HG02852 (cell line): ENCODE measurements at regions not wholly inside any gene's neighbourhood (a gene's known extent, or its start where the extent isn't known, plus 50 kb on each side); places are given as distances from the start of the nearest gene placed in this dataset.

Experiments used
- ATAC-seq: cut with Tn5 transposase; IDR thresholded peaks from one replicate; pipeline ENCODE4 v1.9.1; 2021; ENCODE audit warnings: mild to moderate bottlenecking, moderate library complexity; ENCODE audit not compliant: unreplicated experiment

DNA sequence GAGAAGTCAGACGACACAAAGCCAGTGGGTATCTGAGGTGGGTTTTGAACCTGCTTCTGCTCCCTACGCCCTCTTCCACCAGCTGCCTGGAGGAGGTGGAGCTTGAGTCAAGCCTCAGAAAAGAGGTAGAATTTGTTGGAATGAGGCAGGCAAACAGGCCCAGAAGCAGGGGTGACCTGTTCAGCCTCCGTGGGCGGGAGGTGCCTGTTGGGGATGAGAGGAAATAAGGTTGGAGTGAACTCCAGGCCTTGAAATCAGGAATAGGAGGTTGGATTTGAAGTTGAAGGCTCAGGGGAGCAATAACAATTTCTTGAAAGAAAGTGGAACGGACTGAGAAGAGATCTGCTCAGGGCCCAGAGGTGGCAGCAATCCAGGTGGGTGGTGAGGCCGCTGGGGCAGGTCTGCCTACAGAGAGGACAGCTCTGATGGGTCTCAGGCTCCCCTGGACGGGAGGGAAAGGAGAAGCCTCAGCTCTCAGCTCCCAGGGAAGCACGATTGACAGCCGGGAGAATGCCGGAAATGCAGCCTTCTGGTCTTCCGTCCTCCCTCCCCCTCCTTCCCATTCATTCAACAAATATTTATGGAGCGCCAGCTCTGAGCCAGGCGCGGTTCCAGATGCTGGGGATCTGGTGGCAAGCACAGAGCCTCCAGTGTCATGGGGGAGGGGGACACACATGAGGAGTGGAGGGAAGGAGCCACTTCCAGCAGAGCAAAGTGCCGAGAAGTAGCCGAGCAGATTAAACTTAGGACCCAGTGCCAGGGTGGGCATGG is 61.9 kb upstream of the CIBAR2 start:
- no peak for ATAC-seq

DNA sequence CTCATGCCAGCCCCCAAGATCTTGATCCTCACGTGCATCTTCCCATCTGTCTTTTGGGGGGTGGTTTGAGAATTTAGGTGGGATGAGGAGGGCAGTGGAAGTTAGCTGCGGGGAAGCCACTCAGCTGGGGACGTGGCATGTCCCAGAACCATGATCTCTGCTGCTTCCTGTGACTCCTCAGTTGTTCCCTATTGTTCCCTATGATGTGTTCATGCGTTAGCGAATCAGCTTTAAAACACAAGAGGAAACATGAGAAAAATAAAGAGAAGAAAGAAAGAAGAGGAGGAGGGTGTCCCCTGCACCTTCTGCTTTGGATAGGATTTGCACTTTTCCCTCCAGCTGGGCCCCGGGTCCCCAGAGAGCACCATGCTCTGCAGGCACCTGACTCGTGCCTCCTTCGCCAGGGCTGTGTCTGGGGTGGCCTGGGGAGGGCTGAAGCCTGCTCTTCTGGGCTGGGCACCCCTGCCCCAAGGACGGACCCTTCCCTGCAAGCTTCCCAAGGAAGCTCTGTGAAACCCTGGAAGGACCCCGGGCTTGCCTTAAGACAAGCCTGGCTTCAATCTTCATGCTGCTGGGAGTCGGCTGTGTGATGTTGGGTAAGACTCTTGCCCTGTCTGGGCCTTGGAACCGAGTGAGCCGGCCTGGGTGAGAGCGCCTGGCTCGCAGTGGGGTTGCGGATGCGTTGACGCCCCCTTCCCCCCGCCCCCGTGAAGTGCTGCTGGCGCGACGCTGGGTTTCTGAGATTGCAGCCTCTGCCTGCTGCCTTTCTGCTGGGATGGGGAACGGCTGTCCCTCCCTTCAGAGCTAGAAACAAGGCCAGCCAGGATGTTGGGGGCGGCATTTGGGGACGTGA is 62.8 kb upstream of the CIBAR2 start:
- ATAC-seq: no peak

DNA sequence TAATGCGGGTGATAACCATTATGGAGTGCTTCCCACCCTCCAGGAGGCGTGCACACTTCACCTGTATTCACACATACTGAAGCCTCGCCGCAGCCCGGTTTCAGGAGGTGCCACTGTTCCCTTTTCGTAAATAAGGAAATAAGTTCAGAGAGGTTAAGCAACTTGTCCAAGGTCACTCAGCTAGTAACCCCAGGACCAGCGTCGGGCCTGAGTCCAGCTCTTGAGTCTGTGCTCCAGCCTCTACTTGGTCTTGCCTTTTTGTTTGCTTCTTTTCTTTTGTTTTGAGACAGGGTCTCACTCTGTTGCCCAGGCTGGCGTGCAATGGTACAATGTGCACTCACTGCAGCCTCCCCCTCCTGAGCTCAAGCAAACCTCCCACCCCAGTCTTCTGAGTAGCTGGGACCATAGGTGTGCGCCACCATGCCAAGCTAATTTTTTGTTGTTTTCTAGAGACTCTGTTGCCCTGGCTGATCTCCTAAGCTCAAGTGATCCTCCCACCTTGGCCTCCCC is 63.5 kb upstream of the CIBAR2 start:
- no peak for ATAC-seq

DNA sequence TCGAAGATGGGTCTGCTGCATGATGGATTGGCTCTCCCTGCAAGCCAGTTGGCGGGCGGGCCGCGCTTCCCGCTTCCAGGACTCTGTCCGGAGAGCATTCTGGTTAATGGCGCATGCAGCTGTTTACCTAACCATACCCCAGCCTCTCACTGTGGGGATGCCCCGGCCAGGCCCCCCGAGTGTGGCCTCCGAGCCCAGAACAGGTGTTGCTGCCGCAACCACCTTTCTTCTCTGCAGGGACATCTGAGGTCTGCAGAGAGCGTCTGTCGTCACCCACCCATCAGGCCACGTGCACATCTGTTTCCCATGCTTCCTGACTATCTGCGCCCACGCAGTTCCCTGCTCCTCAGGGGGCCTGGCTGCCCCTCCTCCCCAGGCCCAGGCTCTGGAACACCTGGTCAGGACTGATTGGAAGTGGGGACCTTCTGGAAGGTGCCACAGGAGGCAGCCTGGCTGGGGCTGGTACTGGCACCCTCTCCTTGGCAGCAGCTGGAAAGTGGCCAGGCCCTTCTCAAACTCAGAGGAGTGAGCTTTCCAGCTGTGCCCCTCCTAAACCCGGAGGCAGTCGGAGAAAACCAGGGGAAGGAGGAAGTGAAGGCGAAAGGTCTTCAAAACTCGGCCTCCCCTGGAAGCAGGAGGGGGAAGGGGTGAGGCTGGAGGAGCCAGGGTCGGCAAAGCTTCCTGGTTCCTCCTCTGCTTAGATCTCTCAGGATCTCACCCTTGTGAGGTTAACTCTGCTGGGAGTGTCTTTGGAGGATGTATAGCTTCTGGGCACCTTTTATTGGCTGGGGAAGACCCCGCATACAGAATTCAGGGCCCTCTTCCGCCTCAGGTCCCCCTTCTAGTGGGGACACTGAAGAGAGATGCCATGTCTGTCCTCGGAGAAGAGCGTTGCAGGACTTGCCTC is 64.5 kb upstream of the CIBAR2 start:
- ATAC-seq: no peak

DNA sequence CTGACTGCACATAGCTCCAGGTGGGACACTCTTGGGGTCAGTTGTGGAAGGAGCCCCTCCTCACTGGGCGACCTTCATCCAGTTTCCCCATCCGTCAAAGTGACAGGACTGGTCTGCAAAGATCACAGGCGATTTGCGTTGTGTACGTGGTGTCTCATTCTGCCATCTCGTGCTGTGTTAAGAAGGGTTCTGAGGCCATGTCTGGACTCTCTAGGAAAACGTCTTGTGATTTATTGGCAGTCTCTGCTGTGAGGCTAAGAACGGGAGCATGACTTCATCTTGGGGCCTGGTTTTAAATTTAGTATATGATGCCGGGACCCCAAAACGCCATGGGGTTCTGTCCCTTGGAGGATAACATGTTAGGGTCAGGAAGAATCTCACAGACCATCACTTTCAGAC is 65.2 kb upstream of the CIBAR2 start:
- ATAC-seq: no peak

DNA sequence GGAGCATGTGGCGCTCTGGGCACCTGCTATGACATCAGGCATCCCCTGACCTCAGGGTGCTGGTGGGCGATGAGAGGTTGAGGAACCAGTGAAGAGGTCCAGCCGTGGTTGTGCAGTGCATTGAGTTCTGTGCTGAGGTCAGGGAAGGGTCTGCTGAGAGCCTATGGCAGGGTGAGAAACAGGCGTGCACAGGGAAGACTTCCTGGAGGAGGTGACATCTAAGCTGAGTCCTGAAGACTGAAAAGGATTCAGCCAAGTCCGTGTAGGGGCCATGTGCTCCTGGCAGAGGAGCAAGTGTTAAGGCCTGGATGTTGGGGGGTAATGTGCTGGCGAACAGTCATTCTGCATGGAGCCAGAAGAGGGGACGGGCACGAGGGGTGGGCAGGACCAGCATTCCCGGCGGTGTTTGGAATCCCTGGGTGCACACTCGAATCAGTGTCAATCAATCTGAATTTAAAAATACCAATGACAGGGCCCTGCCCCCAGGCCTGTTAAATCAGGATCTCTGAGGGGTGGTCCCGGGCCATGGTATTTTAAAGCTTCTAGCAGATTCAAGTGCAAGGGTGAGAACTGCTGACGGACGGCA is 65.8 kb upstream of the CIBAR2 start:
- ATAC-seq: no peak

DNA sequence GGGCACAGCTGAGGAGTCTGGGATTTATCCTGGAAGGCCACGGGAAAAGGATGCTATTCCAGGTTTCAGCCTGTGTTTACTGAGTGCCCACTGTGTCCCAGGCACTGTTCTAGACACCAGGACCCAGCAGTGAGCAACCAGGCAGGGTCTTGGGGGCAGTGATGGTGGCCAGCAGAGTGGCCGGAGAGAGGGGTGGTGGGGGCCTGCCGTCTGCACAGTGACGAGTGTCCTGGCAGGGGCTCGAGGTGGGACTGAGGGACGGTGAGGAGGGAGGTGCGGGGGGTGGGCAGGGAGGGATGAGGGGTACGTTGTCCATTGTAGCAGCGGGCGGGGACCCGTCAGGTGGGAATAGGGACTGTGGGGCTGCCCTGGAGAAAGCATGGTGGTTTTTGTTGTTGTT is 66.3 kb upstream of the CIBAR2 start:
- ATAC-seq: no peak

DNA sequence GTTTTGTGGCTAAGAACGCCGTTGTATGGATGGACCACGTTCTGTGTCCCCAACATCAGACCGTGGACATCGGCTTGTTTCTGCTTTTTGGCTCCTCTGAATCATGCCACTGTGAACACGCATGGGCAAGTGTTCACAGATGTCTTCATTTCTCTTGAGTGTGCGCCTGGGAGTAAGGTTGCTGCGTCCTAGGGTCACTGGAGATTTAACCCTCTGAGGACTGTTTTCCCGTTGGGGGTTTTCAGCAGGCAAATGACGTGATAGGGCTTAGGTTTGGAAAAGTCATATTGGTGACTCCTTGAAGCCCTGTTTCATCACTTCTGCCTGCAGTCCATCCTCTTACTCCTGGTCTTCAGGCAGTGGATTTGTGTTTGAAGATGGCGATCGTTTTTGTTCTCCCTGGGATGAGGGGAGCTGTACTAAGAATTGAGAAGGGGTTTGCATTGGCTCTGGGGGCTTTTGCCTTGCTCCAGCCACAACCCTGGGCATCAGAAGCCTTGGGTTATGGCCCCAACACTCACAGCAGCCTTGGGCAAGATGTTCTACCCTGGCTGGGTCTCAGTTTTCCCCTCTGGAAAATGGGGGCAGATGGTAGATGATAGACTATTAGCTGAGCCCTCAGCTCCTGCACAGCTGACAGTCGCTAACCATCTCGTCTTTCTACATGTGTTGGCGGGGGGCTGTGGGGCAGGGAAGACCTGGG is 67.2 kb upstream of the CIBAR2 start:
- ATAC-seq: no peak

DNA sequence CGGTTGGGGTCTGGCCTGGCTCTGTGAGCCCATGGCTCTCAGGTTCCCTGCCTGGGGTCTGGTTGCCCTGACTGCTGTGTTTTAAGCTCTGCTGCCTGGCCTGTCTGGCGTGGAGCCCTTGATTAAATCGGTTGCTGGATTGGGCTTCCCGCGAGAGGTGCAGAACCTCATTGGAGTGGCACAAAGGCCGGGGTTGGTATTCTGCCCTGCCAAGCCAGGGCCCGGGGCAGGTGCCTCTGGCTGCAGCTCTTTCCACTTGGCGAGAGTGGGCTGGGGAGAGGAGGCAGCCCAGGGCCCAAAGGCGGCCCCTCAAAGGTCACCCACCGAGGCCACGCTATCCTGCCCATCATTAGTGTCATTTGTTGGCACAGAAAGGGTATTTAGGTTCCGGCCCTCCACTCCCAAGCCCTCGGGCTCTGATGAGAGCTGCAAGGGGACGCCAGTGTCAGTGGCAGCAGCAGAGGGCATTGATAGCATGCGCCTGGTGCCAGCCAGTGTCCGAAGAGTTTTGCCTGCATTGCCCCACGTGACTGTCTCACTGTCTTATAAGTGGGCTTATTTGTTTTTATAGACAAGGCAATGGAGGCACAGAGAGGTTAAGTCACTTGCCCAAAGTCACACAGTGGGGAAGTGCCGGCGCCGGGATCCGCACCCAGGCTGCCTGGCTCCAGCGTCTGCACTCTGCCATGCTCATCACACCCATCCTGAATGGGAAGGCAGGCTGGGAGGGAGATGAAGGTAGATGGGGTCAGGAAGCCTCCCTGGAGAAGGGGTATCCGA is 68.0 kb upstream of the CIBAR2 start:
- ATAC-seq: no peak

DNA sequence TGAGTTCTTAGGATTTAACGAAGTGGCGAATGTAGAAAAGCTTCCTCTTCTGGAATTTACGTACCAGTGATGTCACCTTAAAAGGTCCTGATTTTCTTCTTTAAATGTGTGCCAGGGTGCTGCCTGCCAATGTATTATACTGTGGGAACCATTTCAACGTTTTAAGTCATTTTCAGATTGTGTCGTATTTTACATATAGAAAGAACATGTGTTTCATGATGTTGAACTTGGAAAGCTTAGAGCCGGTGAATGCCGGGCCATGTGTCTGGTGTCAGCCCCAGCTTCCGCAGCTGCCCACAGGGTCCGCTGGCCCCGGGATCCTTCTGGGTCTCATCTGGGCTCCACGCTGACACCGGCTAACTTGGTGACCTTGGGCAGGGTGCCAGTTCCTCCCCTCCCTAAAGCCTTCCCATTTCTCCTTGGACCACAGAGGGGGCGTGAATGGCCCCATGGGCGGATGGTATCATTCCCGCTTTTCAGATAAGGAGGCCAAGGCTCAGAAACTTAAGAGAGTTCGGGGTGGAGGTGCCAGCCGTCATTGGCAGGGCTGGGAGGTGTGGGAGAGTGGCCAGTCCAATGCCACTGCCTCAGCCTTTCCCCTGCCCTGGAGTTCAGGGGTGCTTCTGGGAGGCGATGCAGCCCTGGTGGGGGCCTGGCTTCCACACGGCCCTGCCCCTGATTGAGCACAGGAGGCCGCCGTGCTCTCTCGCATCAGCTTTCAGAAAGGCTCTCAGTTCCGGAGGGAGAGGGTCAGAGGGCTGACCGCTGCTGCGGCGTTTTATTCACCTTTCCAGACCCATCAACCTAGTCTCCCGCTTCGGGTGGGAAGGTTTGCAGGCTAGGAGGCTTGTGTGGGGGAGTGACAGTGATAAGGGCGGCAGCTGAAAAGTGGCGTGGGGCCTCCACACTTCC is 68.8 kb upstream of the CIBAR2 start:
- ATAC-seq: no peak

DNA sequence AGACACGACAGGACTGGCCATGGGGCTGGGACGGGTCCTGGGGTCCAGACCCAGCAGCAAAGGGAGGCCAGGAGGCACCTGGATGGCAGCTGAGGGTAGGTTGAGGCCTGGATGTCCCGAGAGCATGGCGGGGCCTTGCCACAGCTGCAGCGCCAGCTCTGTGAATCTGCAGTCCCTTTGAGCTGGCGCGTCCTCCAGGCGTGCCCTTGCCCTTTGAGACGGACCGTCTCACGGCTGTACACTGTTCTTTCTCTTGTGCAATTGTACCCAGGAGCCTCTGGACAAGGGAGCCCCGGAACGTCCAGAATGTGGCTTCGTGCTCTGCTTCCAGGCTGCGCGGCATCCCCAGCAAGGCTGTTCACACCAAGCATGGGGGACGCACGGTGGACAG is 69.5 kb upstream of the CIBAR2 start:
- ATAC-seq: no peak

DNA sequence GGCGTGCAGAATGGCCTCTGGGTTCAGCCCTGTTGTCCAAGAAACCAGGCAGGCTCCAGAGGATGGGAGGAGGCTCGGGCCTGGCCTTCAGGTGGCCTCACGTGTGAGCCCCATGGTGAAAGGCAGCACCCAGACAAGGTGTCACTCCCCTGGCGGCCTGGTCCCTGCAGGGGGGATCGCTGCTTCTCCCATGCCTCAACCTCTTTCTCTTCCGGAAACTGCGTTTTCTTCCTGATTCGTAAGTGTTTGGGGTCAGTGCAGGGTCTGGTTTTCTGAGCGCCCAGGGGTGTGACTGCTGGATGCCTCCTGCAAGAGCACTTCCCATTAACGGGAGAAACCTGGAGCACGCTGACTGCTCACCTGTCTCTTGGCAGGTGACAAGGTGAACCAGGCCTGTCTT is 70.0 kb upstream of the CIBAR2 start:
- ATAC-seq: no peak

DNA sequence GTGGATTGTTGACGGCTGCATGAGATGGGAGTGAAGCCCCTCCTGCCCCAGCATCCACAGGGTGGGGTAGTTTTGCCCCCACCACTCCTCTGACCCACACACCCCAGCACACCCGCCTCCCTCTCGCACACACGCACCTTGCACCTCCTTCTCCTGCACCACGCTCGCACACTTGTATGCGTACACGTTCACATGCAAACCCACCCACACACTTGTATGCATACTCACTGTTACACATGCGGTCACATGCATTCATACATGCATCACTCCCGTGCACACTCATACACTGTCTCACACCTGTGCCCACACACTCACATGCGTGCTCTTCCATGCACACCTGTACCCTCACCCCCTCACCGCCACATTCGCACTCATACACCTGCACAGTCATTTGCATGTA is 70.5 kb upstream of the CIBAR2 start:
- no peak for ATAC-seq

DNA sequence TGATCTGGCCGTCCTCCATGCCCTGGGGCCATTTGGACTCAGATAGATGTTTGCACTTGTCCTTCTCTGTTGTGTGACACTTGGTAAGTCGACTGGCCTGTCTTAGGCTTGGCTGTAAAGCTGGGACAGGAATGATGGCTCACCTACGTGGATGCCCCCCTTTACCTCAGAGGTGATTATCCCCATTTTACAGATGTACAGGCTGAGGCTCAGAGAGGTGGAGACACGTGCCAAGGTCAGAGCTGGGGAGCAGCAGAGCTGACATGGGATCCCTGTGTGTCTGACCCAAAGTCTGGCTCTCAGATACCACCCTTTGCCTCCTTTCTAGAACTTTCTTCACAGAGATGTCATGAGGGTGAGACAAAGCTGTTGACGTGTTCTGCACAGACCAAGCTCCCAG is 71.3 kb upstream of the CIBAR2 start:
- no peak for ATAC-seq

DNA sequence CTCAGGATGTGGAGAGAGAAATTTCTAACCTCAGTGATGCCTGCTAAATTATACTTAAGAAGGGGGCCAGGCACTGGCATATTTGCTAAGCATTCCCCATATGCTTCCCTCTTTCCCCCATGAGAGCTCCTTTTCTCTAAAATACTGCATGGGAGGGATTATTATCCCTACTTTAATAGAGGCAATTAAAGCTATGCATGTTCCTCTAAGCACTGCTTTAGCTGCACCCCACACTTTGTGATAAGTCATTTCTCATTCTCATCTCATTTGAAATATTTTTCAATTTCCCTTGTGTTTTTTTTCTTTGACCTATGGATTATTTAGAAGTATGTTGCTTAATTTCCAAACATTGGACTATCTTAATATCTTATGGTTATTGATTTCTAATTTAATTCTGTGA is 72.1 kb upstream of the CIBAR2 start:
- no peak for ATAC-seq

DNA sequence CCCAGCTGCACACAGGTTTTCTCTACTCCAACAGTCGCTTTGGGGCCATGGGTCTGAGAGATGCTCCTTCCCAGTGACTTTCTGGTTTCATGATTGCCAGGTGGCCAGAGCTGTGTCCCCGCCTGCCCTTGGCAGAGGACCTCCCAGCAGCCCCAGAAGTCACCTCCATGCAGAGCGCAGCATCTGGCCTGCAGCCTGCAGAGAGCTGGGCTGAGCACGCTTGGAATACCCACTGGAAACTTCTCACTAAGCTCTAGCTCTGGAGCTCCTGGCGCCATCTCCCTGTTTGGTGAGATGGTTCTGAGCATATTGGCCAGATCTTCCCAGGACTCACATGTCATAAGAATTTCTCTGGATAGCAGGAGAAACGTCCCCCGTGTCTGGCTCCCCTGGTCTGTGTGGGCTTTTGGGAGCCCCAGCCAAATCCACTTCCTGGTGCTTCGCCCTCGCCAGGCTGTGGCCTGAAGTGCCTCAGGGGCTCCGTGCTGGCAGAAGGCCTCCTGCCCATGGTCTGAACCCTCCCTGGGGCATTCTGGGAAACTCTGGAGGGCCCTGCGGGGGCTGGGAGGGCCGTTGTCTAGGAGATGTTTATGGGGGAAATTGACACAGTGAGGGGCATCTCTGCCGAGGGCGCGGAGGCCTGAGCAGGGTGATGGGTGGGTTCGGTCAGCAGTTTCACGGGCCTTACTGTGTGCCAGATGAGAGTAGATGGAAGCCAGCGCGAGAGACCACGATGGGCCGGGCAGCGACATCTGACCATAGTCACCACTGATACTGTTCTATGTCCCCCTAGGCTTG is 73.2 kb upstream of the CIBAR2 start:
- ATAC-seq: no peak

DNA sequence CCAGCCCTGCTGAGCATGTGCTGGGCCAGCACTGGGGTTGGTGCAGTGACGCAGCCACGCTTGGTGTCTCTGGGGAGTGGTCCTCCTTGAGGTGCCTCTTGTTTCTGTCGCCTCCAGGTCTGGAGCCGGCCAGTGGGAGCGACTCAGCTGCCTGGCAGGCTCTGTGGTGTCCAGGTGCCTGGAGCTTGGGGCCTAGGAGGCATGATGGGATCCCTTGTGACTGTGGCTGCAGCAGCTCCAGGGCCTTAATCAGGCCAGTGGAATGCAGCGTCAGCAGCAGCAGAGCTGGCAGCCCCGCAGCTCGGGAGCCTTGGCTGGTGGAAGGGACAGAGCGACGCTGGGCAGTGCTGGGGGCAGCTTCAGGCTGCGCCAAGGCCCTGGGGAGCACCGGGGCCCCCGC is 74.7 kb upstream of the CIBAR2 start:
- no peak for ATAC-seq

DNA sequence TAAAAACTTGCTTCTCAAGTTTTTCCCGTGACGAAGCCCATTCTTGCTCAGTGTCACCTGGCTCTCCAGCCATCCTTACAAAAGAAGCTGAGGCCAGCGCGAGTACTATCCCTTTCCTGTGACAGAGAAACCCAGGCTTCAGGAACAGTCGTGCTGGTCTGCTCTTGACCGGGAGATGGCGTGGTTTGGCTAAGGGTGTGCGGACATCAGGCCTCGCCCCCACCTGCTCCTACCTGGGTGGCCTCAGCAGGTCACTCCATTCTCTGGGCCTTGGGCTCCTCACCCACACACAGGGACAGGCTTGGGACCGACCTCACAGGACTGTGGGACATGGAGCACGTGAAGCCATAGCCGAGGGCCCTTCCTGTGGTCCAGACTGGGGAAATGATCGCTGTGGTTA is 75.2 kb upstream of the CIBAR2 start:
- ATAC-seq: no peak
